ENCODE measurements at regions not wholly inside any gene's neighbourhood (a gene's known extent, or its start where the extent isn't known, plus 50 kb on each side); places are given as distances from the start of the nearest gene placed in this dataset.

GRCh38 chr13:50687545-50687944 lies 155.9 kb downstream of the DLEU7 start:
- TF ChIP-seq, protein P1, sequence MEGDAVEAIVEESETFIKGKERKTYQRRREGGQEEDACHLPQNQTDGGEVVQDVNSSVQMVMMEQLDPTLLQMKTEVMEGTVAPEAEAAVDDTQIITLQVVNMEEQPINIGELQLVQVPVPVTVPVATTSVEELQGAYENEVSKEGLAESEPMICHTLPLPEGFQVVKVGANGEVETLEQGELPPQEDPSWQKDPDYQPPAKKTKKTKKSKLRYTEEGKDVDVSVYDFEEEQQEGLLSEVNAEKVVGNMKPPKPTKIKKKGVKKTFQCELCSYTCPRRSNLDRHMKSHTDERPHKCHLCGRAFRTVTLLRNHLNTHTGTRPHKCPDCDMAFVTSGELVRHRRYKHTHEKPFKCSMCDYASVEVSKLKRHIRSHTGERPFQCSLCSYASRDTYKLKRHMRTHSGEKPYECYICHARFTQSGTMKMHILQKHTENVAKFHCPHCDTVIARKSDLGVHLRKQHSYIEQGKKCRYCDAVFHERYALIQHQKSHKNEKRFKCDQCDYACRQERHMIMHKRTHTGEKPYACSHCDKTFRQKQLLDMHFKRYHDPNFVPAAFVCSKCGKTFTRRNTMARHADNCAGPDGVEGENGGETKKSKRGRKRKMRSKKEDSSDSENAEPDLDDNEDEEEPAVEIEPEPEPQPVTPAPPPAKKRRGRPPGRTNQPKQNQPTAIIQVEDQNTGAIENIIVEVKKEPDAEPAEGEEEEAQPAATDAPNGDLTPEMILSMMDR (IDR thresholded peaks at IDR 0.05) = no peak
- TF ChIP-seq EZH2 (IDR thresholded peaks at IDR 0.05; ENCODE audit: borderline replicate concordance, insufficient read depth, low read depth, low read length, poor library complexity, severe bottlenecking) = no peak
